ENCODE measurements at regions not wholly inside any gene's neighbourhood (a gene's known extent, or its start where the extent isn't known, plus 50 kb on each side); places are given as distances from the start of the nearest gene placed in this dataset.

- Histone ChIP-seq H3K27ac (no peak overlapping the region), H3K9me3 (peaks cover 0 to 5% of the 10 kb centered on the region in 2 donors), H3K4me3 (no peak overlapping the region), H3K27me3 (no peaks in the 10 kb centered on the region), H3K36me3 (no peaks in the 10 kb centered on the region), H3K4me1 (no peaks in the 10 kb centered on the region)
- TF ChIP-seq CTCF (IDR thresholded peaks at IDR 0.05), result no peak
- no peak for TF ChIP-seq POLR2AphosphoS5 (IDR thresholded peaks at IDR 0.05)
- TF ChIP-seq POLR2A (IDR thresholded peaks at IDR 0.05), result no peak
- DNase-seq (ENCODE audit: low spot score in 2 of 2), result no peak
- intact Hi-C loops (cut with DNase I; ENCODE audit: low total_unique reads), result no loop called here
Observed at GRCh38 chr12:71306808-71307207, 132.8 kb upstream of the LGR5 start.

GRCh38 chr12:71304306-71304705, 135.3 kb upstream of the LGR5 start:
- DNase-seq (ENCODE audit: low spot score in 2 of 2), result no peak
- intact Hi-C loops (cut with DNase I; ENCODE audit: low total_unique reads), result no loop called here
- TF ChIP-seq CTCF (IDR thresholded peaks at IDR 0.05) (no peak), POLR2A (IDR thresholded peaks at IDR 0.05) (no peak), POLR2AphosphoS5 (IDR thresholded peaks at IDR 0.05) (no peak)
- H3K9me3 ChIP-seq, result peaks cover 0 to 5% of the 10 kb centered on the region in 2 donors
- no peak overlapping the region for H3K27ac ChIP-seq
- no peaks in the 10 kb centered on the region for H3K36me3 ChIP-seq
- no peaks in the 10 kb centered on the region for H3K27me3 ChIP-seq
- H3K4me3 ChIP-seq, result no peak overlapping the region
- H3K4me1 ChIP-seq, result no peaks in the 10 kb centered on the region

GRCh38 chr12:71303199-71303598, 136.4 kb upstream of the LGR5 start:
- TF ChIP-seq POLR2AphosphoS5 (IDR thresholded peaks at IDR 0.05) (no peak), POLR2A (IDR thresholded peaks at IDR 0.05) (no peak), CTCF (IDR thresholded peaks at IDR 0.05) (no peak)
- DNase-seq (ENCODE audit: low spot score in 2 of 2), result no peak
- Histone ChIP-seq H3K36me3 (no peaks in the 10 kb centered on the region), H3K27ac (no peak overlapping the region), H3K4me3 (no peak overlapping the region), H3K9me3 (peaks cover 0 to 5% of the 10 kb centered on the region in 2 donors), H3K27me3 (no peaks in the 10 kb centered on the region), H3K4me1 (no peaks in the 10 kb centered on the region)
- intact Hi-C loops (cut with DNase I; ENCODE audit: low total_unique reads), result no loop called here

- no peaks in the 10 kb centered on the region for H3K27me3 ChIP-seq
- H3K4me3 ChIP-seq, result no peak overlapping the region
- H3K36me3 ChIP-seq, result no peaks in the 10 kb centered on the region
- H3K9me3 ChIP-seq, result peaks cover 0 to 4% of the 10 kb centered on the region in 2 donors
- DNase-seq (ENCODE audit: low spot score in 2 of 2), result no peak
- H3K4me1 ChIP-seq, result no peaks in the 10 kb centered on the region
- H3K27ac ChIP-seq, result no peak overlapping the region
- TF ChIP-seq POLR2AphosphoS5 (IDR thresholded peaks at IDR 0.05), result no peak
- TF ChIP-seq CTCF (IDR thresholded peaks at IDR 0.05), result no peak
- no peak for TF ChIP-seq POLR2A (IDR thresholded peaks at IDR 0.05)
- intact Hi-C loops (cut with DNase I; ENCODE audit: low total_unique reads), result no loop called here
Observed at GRCh38 chr12:71300772-71301675, 138.6 kb upstream of the LGR5 start.

- Histone ChIP-seq H3K4me3 (no peak overlapping the region), H3K9me3 (no peaks in the 10 kb centered on the region), H3K27me3 (no peaks in the 10 kb centered on the region), H3K36me3 (no peaks in the 10 kb centered on the region), H3K27ac (no peak overlapping the region), H3K4me1 (no peaks in the 10 kb centered on the region)
- DNase-seq (ENCODE audit: low spot score in 2 of 2), result no peak
- intact Hi-C loops (cut with DNase I; ENCODE audit: low total_unique reads), result no loop called here
- TF ChIP-seq POLR2A (IDR thresholded peaks at IDR 0.05) (no peak), CTCF (IDR thresholded peaks at IDR 0.05) (no peak), POLR2AphosphoS5 (IDR thresholded peaks at IDR 0.05) (no peak)
Observed at GRCh38 chr12:71299541-71300376, 139.8 kb upstream of the LGR5 start.
